Vagina (tissue), 2 donors: ENCODE measurements at regions not wholly inside any gene's neighbourhood (a gene's known extent, or its start where the extent isn't known, plus 50 kb on each side); places are given as distances from the start of the nearest gene placed in this dataset.

ENCODE experiments used
- DNase-seq, 2 donors: peaks; one replicate each; pipeline ENCODE4 v3.0.0-alpha.2; 2017; ENCODE audit errors: extremely low spot score in 2 of 2
- H3K27ac ChIP-seq: fragments of 200-600 bp; sonication (generic); one replicate; pipeline ENCODE4 v1.5.1; 2019
- H3K27me3 ChIP-seq: fragments of 200-600 bp; sonication (generic); one replicate; pipeline ENCODE4 v1.5.1; 2019
- H3K36me3 ChIP-seq, 2 donors: fragments of 200-600 bp; sonication (generic); one replicate each; pipeline ENCODE4 v1.5.1; 2017 to 2019
- H3K4me1 ChIP-seq: fragments of 200-600 bp; sonication (generic); one replicate; pipeline ENCODE4 v1.5.1; 2019
- H3K4me3 ChIP-seq, 2 donors: fragments of 200-600 bp; sonication (generic); 1 replicate in 1 of 2; 2 replicates in 1 of 2; pipeline ENCODE4 v1.5.1; 2016 to 2019
- H3K9me3 ChIP-seq: fragments of 200-600 bp; sonication (generic); one replicate; pipeline ENCODE4 v1.5.1; 2019
- POLR2A ChIP-seq, 2 donors: fragments of 450-650 bp; IDR thresholded peaks; one replicate each; pipeline ENCODE4 v1.6.1; 2017; ENCODE audit warnings: antibody characterized with exemption in 2 of 2, mild to moderate bottlenecking in 2 of 2, moderate library complexity in 2 of 2
- POLR2AphosphoS5 ChIP-seq, 2 donors: sonication (generic); formaldehyde crosslinking; IDR thresholded peaks; one replicate each; pipeline ENCODE4 v1.9.0; 2017; ENCODE audit warnings: antibody characterized with exemption in 2 of 2, mild to moderate bottlenecking in 2 of 2, low read depth in 1 of 2; ENCODE audit not compliant: insufficient read depth in 1 of 2
- intact Hi-C: fragments of 100-400 bp; cut with DNase I; formaldehyde crosslinking; loops from one replicate; pipeline ENCODE4 v1.15.1; 2023
- TF ChIP-seq, protein P1 (sequence below), 3 experiments: fragments of 450-650 bp in 2 of 3; fragments of 200-600 bp in 1 of 3; sonication (generic) in 1 of 3; IDR thresholded peaks; one replicate each; pipeline ENCODE4 v1.5.1; 2017 to 2019; ENCODE audit warnings: antibody characterized with exemption in 3 of 3, mild to moderate bottlenecking in 2 of 3, moderate library complexity in 2 of 3

DNA sequence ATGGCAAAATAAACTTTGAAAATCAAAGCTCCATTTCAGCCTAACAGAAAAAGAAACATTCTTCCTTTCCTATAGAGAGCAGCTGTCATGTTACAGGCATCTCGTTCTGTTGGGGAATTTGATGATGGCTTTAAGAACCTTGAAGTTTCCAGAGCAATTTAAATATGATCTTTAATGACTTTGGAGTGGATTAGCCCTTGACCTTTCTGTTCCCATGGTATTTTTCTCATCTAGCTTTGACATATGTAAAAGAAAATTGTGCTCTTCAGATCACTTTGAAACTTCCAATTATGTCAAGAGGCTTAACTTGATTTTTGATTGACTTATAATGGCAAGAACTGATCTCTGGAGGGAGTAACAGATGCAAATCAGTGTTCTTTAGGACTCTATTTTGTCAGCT lies 157.6 kb upstream of the SEMA3E start:
- Histone ChIP-seq H3K27me3 (no peaks in the 10 kb centered on the region), H3K4me1 (no peaks in the 10 kb centered on the region), H3K9me3 (no peaks in the 10 kb centered on the region), H3K36me3 (no peaks in the 10 kb centered on the region), H3K4me3 (no peak overlapping the region), H3K27ac (no peak overlapping the region)
- no peak for DNase-seq
- intact Hi-C loops, result no loop called here
- TF ChIP-seq, protein P1, sequence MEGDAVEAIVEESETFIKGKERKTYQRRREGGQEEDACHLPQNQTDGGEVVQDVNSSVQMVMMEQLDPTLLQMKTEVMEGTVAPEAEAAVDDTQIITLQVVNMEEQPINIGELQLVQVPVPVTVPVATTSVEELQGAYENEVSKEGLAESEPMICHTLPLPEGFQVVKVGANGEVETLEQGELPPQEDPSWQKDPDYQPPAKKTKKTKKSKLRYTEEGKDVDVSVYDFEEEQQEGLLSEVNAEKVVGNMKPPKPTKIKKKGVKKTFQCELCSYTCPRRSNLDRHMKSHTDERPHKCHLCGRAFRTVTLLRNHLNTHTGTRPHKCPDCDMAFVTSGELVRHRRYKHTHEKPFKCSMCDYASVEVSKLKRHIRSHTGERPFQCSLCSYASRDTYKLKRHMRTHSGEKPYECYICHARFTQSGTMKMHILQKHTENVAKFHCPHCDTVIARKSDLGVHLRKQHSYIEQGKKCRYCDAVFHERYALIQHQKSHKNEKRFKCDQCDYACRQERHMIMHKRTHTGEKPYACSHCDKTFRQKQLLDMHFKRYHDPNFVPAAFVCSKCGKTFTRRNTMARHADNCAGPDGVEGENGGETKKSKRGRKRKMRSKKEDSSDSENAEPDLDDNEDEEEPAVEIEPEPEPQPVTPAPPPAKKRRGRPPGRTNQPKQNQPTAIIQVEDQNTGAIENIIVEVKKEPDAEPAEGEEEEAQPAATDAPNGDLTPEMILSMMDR (IDR thresholded peaks at IDR 0.05), result no peak
- TF ChIP-seq POLR2AphosphoS5 (IDR thresholded peaks at IDR 0.05; ENCODE audit: insufficient read depth in 1 of 2, low read depth in 1 of 2) (no peak), POLR2A (IDR thresholded peaks at IDR 0.05) (no peak)

DNA sequence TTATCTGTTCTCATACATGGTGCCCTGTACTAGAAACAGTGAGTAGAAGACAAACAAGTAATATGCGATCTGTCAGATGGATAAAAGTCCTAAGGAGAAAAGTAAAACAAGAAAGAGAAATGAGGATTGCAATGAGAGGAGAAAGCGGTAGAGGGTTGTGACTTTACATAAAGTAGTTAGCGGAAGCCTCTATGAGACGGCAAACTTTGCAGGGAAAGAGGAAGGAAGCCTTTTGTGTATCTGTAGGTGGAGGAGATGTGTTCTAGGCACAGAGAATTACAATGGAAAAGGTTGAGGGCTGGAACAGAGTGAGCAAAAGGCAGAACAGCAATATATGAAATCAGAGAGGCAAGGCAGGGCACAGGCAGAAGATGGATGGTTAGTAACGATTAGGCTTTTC lies 150.4 kb upstream of the SEMA3E start:
- H3K36me3 ChIP-seq, result no peaks in the 10 kb centered on the region
- TF ChIP-seq, protein P1 (IDR thresholded peaks at IDR 0.05), result no peak
- no peak for DNase-seq
- H3K9me3 ChIP-seq, result no peaks in the 10 kb centered on the region
- H3K4me3 ChIP-seq, result no peak overlapping the region
- intact Hi-C loops, result no loop called here
- no peak overlapping the region for H3K27ac ChIP-seq
- H3K27me3 ChIP-seq, result no peaks in the 10 kb centered on the region
- no peaks in the 10 kb centered on the region for H3K4me1 ChIP-seq

DNA sequence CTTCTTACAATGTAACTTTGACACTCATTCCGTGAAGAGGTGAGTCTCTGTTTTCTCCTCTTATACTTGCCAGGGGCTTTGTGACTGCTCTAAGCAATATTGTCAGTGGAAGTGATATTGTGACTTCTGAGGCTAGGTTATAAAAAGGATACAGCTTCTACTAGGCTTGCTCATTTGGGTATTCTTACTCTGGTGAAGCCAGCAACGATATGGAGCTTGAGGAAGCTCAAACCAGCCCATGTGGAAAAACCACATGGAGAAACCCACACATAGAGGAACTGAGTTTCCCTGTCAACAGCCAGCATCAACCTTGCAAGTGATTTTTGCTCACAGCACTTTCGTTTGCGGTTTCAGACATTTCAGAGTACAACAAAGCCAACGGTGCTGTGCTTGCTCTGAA lies 149.6 kb upstream of the SEMA3E start:
- Histone ChIP-seq H3K27ac (no peak overlapping the region), H3K4me3 (no peak overlapping the region), H3K36me3 (no peaks in the 10 kb centered on the region), H3K4me1 (no peaks in the 10 kb centered on the region), H3K9me3 (no peaks in the 10 kb centered on the region), H3K27me3 (no peaks in the 10 kb centered on the region)
- no peak for DNase-seq
- TF ChIP-seq POLR2AphosphoS5 (IDR thresholded peaks at IDR 0.05; ENCODE audit: insufficient read depth in 1 of 2, low read depth in 1 of 2) (no peak), POLR2A (IDR thresholded peaks at IDR 0.05) (no peak)
- TF ChIP-seq, protein P1 (IDR thresholded peaks at IDR 0.05), result no peak
- intact Hi-C loops, result no loop called here

DNA sequence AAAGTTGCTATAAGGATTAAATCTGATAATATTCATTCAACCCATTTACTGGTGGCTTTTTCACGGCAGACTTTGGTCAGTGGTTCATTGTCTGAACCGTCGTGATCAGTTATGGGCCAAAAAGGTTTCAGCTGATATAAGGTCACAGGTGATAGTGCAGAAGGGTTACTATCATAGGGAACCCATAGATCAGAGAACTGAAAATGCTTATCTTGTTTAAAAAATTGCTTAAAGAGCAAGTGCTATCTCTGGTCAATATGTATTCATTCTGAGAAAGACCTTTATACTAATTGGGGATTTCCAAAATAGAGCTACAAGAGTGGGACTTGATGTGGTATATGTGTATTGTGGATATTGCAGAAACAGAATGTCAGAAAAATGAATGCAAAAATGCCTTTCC lies 147.8 kb upstream of the SEMA3E start:
- Histone ChIP-seq H3K36me3 (no peaks in the 10 kb centered on the region), H3K27me3 (no peaks in the 10 kb centered on the region), H3K4me1 (no peaks in the 10 kb centered on the region), H3K4me3 (no peak overlapping the region), H3K27ac (no peak overlapping the region), H3K9me3 (no peaks in the 10 kb centered on the region)
- TF ChIP-seq POLR2AphosphoS5 (IDR thresholded peaks at IDR 0.05; ENCODE audit: insufficient read depth in 1 of 2, low read depth in 1 of 2) (no peak), POLR2A (IDR thresholded peaks at IDR 0.05) (no peak)
- TF ChIP-seq, protein P1 (IDR thresholded peaks at IDR 0.05), result no peak
- DNase-seq, result no peak
- intact Hi-C loops, result no loop called here

DNA sequence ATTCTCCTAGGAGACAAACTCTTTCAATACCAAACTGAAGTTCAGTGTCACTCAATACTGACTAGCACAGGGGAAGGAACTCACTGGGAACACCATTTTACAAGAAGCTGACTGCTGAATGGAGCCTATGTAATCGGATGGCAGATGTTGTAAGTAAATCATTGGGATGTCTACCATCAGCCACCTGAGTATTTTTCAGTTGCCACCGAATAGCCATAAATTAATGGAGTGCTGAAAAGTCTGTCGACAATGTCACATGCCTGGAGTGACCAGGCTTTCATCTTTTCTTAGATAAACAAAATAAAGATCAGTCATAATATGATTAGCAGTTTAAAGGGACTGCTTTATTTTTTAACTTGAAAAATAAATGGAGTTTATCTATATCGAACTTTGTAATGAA lies 145.9 kb upstream of the SEMA3E start:
- Histone ChIP-seq H3K27me3 (no peaks in the 10 kb centered on the region), H3K4me1 (no peaks in the 10 kb centered on the region), H3K9me3 (no peaks in the 10 kb centered on the region), H3K27ac (no peak overlapping the region), H3K4me3 (no peak overlapping the region), H3K36me3 (no peaks in the 10 kb centered on the region)
- intact Hi-C loops, result no loop called here
- TF ChIP-seq, protein P1 (IDR thresholded peaks at IDR 0.05), result no peak
- TF ChIP-seq POLR2AphosphoS5 (IDR thresholded peaks at IDR 0.05; ENCODE audit: insufficient read depth in 1 of 2, low read depth in 1 of 2), result no peak
- TF ChIP-seq POLR2A (IDR thresholded peaks at IDR 0.05), result no peak
- no peak for DNase-seq
